Kidney capillary endothelial cell (primary cell): ENCODE measurements at regions not wholly inside any gene's neighbourhood (a gene's known extent, or its start where the extent isn't known, plus 50 kb on each side); places are given as distances from the start of the nearest gene placed in this dataset.
A peak's percentile ranks its signal among the peaks of the same experiment; 100 is the strongest.
"Not testable (repeated sequence)": the region's sequence is repeated elsewhere in the genome, so short reads cannot be mapped to it uniquely, and the experiment has no call there.

Experiments
- DNase-seq: peaks from one replicate; pipeline ENCODE4 v3.0.0-alpha.2; 2018; ENCODE audit warnings: low spot score

GRCh38 chr6:48512390-48512789 lies 401.4 kb upstream of the PTCHD4 start:
- DNase-seq: no peak

GRCh38 chr6:48511378-48511777 lies 400.4 kb upstream of the PTCHD4 start:
- DNase-seq: no peak

DNA sequence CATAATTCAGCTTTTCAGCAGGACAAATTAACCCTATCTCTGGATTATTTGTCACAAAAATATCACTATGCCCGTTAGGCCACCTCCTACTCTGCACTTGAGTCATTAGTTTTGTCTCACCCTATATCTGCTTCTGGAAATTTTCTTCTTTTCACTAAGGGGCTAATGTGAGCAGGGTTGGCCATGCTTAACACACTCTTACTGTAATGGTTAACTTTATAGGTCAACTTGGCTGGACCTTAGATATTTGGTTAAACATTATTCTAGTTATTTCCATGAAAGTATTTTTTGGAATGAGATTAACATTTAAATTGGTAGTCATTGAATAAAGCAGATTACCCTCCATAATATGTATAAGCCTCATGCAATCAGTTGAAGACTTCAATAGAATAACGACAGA lies 394.6 kb upstream of the PTCHD4 start:
- DNase-seq: no peak

- DNase-seq: not testable (repeated sequence)
These were observed 382.4 kb upstream of the PTCHD4 start for GRCh38 chr6:48493432-48493831.

DNA sequence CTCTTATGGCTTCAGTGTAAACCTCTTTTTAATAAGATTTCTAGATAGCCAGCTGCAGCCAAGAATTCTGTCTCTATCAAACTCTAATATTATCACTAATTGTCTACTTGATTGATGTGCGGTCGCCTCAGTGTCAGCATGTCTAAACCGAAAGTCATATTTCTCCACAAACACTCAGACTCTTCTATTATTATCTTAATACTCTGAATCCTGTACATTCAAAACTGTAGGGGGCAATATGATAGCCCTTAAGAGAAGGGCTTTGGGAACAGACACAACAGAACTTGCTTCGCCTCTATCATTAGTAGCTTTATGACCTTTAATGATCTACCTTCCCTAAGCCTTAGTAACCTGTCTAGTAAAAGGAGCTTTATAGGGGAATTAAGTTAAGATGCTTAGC lies 379.7 kb upstream of the PTCHD4 start:
- DNase-seq: no peak

- no peak for DNase-seq
These were observed 375.9 kb upstream of the PTCHD4 start for GRCh38 chr6:48486876-48487275.

- no peak for DNase-seq
These were observed 375.4 kb upstream of the PTCHD4 start for GRCh38 chr6:48486373-48486772.

GRCh38 chr6:48476257-48476656 lies 365.3 kb upstream of the PTCHD4 start:
- peak; percentile 10 for DNase-seq

DNA sequence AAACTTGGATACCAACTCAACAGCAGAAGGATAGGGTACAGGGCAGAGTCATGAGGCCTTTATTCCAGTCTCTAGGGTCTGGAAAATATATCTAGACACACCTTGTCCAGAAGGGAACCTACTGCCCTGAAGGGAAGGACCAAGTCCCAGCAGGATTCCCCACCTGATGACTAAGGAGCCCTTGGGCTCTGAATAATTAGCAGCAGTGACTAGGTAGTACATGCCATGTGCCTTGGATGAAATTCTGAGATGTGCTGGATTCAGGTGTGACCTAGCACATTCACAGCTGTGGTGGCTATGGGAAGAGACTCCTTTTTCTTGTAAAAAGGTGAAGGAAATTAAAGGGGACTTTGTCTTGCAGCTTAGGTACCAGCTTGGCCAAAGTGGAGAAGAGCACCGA lies 364.3 kb upstream of the PTCHD4 start:
- no peak for DNase-seq

GRCh38 chr6:48474830-48475229 lies 363.8 kb upstream of the PTCHD4 start:
- DNase-seq: no peak

DNA sequence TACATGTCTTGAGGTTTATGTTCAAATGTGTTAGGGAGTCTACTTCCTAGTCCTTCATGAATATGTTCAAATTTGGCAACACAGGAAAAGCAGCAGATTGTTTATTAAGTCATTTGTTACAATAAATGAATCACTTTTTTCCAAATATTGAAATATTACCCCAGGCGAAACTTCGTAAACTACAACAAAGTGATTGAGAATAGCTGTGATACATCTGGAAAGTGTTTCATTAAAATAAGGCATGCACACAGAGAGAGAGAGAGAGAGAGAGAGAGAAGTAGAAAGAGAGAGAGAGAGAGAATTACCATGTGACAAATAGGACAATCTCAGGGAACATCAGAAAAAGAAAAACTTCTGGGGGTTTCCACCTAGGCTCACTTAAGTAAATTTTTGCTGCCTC lies 363.1 kb upstream of the PTCHD4 start:
- DNase-seq: no peak

- no peak for DNase-seq
These were observed 361.5 kb upstream of the PTCHD4 start for GRCh38 chr6:48472535-48472934.

DNA sequence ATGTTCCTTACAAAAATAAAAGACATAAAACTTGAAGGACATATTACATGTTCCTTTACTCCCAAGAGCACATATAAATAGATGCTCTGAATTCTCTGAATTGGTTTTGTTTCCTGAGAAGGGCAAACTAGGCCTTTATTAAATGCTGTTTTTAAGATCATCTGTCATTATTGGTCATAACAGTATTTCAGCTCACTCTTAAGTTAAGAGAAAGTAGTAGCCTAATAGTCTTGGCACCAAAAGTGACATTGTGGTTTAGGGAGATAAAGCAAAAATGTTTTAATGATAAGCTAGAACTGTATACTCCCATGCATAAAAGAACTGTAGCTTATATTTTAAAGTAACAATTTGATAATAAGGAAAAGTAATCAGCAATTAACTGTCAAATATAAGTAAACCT lies 361.1 kb upstream of the PTCHD4 start:
- DNase-seq: no peak

DNA sequence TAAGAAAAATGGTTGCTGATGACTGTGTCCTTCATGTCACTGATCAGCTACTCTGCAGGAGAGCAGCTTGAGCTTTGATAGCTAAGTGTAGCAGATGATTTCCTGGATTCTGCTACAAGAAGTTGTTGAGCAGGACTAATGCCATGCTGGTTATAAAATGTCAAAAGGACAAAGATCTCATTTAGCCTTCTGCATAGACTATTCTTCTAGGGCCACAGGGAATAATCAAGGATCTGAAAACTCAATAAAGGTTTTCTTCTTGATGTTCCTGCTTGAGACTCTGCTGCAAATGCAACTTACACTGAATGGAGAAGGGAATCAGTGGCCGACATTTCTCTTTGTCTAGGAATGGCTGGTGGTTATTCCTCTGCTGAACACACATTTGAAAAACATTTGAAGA lies 360.3 kb upstream of the PTCHD4 start:
- DNase-seq: no peak

GRCh38 chr6:48449002-48449401 lies 338.0 kb upstream of the PTCHD4 start:
- DNase-seq: no peak

DNA sequence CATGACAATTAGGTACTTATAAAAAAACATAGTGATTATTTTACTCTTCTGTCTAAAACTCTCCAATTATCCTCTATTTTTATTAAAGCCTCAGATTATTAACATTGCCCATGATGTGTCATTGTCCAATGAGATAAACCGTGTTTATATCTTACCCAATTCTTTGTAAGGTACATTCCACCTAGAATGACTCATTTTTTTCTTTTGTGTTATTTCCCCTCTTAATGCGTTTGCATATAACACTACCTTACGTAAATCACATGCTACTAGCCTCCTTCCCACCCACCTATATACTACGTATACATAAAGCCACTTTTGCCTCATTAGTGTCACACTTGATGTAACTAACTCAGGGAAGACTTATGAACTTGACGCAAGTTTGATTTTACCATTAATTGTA lies 336.3 kb upstream of the PTCHD4 start:
- no peak for DNase-seq

DNA sequence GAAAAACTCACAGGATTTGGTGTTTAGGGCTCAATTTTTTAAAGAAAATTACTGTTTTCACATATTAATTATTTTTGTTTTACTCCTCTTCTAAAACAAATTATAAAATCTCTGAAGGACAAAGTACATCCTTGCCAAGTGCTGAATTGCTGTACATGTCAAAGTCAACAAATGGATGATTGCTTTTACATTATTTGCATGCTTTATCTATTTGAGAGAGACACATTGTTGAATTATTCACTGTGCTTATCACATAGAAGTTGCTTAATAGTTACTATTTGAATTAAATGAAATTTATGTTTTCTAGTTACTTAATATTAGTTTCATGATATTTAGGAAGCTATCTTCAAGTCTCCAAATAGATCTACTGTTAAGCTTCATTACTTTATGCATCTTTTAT lies 318.6 kb upstream of the PTCHD4 start:
- no peak for DNase-seq

DNA sequence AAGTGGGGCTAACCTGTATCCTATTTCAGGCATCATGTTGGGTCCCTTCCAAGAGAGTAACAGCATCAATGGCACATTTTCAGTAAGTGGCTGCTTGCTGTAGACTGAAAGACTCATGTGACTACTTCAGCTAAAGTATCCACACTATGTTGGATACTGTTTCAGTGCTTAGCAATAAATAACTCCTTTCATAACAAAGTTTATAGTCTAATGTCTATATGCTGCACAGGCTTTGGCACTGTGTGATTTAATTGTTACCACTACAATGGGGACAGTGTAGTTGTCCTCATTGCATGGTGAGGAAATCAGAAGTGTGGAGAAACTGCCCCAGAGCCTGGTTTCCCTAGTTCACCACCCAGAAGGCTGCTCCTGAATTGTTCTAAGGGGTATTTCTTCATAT lies 318.0 kb upstream of the PTCHD4 start:
- DNase-seq: no peak

- DNase-seq: no peak
These were observed 315.6 kb upstream of the PTCHD4 start for GRCh38 chr6:48426636-48427035.

DNA sequence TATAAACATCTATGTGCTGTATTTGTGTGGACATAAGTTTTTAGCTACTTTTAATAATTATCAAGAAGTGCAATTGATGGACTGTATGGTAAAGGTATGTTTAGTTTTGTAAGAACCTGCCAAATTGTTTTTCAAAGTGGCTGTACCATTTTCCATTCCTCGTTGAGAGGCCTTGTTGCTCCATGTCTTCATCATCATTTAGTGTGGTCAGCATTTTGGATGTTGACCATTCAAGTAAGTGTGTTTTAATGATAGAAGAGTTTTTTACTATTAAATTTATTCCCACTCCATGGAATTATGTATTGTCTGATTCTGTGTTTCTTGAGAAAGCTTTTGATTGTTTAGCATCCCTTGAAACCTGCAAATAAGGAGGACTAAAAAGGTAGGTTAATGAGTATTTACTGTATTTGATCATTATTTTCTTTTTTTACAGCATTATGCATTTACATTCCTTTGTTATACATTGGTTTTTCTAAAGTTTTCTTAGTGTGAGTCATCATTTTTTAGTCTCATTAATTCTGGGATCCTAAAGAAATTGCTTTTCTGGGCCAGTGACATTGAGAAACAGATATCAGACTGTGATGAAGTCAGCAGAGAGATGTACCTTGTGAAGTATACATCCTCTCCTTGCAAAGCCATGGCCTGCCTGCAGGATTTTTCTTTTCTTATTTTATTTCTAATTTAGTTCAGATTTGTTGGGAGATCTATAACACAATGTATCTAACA lies 312.8 kb upstream of the PTCHD4 start:
- no peak for DNase-seq

DNA sequence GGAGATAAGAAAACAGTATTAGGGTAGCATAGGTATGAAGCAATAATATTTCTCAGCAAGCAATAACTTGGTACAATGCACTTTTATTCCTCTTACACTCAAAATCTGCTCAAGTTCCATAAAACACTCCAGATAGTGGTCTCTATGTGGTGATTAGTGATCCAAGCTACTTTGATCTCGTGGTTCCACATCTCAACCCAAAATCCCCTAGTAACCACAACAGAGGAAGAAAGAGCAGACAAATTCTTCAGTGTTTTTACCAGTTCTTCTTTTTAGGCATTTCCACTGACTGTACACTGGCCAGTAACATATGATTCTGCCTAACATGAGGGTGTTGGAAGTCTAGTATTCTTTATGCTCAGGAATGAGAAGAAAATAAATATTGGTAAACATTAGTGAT lies 309.0 kb upstream of the PTCHD4 start:
- DNase-seq: no peak

DNA sequence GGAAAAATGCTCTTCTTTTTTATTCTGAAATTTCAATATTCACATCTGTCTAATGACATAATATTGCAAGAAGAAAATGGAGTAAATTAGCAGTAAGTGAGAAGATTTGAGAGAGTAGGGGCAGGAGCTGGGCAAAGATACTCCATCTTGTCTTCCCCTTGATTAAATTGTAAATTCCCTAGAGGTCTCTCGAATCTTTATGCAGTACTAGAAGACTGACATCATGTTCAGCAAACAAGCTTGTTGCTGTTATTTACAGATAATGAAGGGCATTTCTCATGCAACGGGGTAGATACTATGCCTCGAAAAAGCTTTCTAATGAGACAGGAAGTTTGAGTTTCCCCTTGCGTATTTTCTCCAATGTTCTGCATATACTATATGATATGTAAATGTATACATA lies 306.9 kb upstream of the PTCHD4 start:
- no peak for DNase-seq

GRCh38 chr6:48412656-48413055 lies 301.7 kb upstream of the PTCHD4 start:
- DNase-seq: no peak

DNA sequence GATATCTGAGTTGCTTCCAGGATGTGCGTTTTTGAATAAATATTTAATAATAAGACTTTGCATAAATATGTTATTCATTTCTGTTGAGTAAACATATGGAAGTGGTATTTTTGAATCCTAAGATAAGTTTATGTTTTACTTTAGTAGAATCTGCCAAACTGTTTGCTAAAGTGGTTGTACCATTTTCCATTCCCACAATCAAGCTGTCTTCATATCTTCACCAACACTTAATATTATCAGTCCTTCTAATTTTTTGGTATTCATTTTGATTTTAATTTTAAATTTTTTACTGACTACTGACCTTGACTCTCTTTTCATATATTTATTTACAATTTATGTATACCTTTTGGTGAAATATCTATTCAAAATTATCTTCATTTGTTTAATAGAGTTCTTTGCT lies 293.9 kb upstream of the PTCHD4 start:
- DNase-seq: no peak

DNA sequence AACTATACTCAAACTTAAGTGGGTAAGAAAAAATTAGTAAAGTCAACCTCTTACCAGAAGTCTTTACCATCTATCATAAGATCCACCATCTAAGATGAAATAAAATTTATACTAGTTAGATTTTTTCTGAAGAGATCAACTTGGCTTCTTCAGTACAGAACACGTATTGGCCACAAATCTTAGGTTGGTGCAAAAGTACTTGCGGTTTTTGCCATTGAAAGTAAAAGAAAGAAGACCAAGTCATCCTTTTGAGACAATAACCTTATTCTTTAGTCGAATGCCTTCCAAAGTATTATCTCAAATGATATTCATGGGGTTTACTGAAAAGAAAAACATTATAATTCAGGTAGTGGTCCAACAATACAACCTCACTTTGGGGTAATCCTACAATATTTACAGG lies 292.6 kb upstream of the PTCHD4 start:
- no peak for DNase-seq
